ENCODE measurements at regions not wholly inside any gene's neighbourhood (a gene's known extent, or its start where the extent isn't known, plus 50 kb on each side); places are given as distances from the start of the nearest gene placed in this dataset.

DNA sequence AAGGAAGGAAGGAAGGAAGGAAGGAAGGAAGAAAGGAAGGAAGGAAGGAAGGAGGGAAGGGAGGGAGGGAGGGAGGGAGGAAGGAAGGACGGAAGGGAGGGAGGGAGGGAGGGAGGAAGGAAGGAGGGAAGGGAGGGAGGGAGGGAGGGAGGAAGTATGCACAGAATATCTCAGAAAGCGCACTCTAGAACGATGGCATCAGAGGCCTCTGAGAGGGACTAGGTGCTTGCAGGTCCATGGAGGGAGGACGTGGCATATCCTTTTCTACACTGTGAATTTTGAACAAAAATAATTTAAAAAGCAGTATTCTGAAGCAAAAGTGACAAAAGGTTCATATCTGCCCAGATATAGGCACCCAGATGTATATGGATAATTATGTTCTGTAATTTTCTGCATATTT, 65.5 kb downstream of the SYF2 start:
- Histone ChIP-seq H3K4me2 (replicated peaks; ENCODE audit: extremely low read depth, low read length, poor library complexity, severe bottlenecking) (no peak overlapping the region), H3K4me3 (replicated peaks in 1 of 3; ENCODE audit: low read depth in 2 of 3, low read length in 3 of 3) (no peak overlapping the region), H3K27ac (ENCODE audit: low read depth in 1 of 2, low read length in 2 of 2) (no peak overlapping the region), H3K4me1 (ENCODE audit: control insufficient read depth in 1 of 2, insufficient read depth in 2 of 2, low read length in 2 of 2) (no peaks in the 10 kb centered on the region), H3K9me3 (replicated peaks in 1 of 2; ENCODE audit: control insufficient read depth in 1 of 2, insufficient read depth in 1 of 2, low read length in 2 of 2) (no peaks in the 10 kb centered on the region), H3K27me3 (ENCODE audit: control insufficient read depth in 2 of 2, insufficient read depth in 2 of 2, low read length in 2 of 2) (no peaks in the 10 kb centered on the region), H4K20me1 (ENCODE audit: insufficient read depth, low read length) (no peaks in the 10 kb centered on the region), H2AFZ (ENCODE audit: insufficient read depth, low read depth, low read length, poor library complexity, severe bottlenecking) (no peak overlapping the region), H3K36me3 (replicated peaks in 1 of 2; ENCODE audit: control insufficient read depth in 1 of 2, insufficient read depth in 2 of 2, low read length in 2 of 2) (no peaks in the 10 kb centered on the region), H3K79me2 (ENCODE audit: insufficient read depth, low read length) (no peaks in the 10 kb centered on the region), H3K9ac (ENCODE audit: insufficient read depth, low read length, poor library complexity, severe bottlenecking) (no peak overlapping the region)
- intact Hi-C loops (cut with micrococcal nuclease): no loop called here
- Mint-ChIP-seq H3K4me3 (no peak overlapping the region), H3K27me3 (ENCODE audit: low read depth in 3 of 3) (peaks cover 0 to 3% (median 0%) of the 10 kb centered on the region in 3 donors), H3K9me3 (peaks cover 0 to 11% (median 4%) of the 10 kb centered on the region in 7 donors), H3K4me1 (no peaks in the 10 kb centered on the region), H3K27ac (no peak overlapping the region), H3K36me3 (no peaks in the 10 kb centered on the region)
- DNase-seq: no peak
- 100% methylated on average over 1 of the region's 4 CpGs for WGBS (ENCODE audit: insufficient coverage)
- TF ChIP-seq, protein P1, sequence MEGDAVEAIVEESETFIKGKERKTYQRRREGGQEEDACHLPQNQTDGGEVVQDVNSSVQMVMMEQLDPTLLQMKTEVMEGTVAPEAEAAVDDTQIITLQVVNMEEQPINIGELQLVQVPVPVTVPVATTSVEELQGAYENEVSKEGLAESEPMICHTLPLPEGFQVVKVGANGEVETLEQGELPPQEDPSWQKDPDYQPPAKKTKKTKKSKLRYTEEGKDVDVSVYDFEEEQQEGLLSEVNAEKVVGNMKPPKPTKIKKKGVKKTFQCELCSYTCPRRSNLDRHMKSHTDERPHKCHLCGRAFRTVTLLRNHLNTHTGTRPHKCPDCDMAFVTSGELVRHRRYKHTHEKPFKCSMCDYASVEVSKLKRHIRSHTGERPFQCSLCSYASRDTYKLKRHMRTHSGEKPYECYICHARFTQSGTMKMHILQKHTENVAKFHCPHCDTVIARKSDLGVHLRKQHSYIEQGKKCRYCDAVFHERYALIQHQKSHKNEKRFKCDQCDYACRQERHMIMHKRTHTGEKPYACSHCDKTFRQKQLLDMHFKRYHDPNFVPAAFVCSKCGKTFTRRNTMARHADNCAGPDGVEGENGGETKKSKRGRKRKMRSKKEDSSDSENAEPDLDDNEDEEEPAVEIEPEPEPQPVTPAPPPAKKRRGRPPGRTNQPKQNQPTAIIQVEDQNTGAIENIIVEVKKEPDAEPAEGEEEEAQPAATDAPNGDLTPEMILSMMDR (IDR thresholded peaks at IDR 0.05): no peak

- DNase-seq: no peak
- no peak overlapping the region for H3K4me3 Mint-ChIP-seq
- intact Hi-C loops (cut with micrococcal nuclease): no loop called here
- peaks cover 2 to 6% (median 3%) of the 10 kb centered on the region in 3 donors for H3K27me3 Mint-ChIP-seq (ENCODE audit: low read depth in 3 of 3)
- Histone ChIP-seq H3K4me2 (replicated peaks; ENCODE audit: extremely low read depth, low read length, poor library complexity, severe bottlenecking) (no peak overlapping the region), H2AFZ (ENCODE audit: insufficient read depth, low read depth, low read length, poor library complexity, severe bottlenecking) (no peak overlapping the region), H3K4me1 (ENCODE audit: control insufficient read depth in 1 of 2, insufficient read depth in 2 of 2, low read length in 2 of 2) (no peaks in the 10 kb centered on the region), H3K27me3 (ENCODE audit: control insufficient read depth in 2 of 2, insufficient read depth in 2 of 2, low read length in 2 of 2) (no peaks in the 10 kb centered on the region), H4K20me1 (ENCODE audit: insufficient read depth, low read length) (no peaks in the 10 kb centered on the region), H3K9me3 (replicated peaks in 1 of 2; ENCODE audit: control insufficient read depth in 1 of 2, insufficient read depth in 1 of 2, low read length in 2 of 2) (no peaks in the 10 kb centered on the region), H3K4me3 (replicated peaks in 1 of 3; ENCODE audit: low read depth in 2 of 3, low read length in 3 of 3) (no peak overlapping the region), H3K27ac (ENCODE audit: low read depth in 1 of 2, low read length in 2 of 2) (no peak overlapping the region), H3K36me3 (replicated peaks in 1 of 2; ENCODE audit: control insufficient read depth in 1 of 2, insufficient read depth in 2 of 2, low read length in 2 of 2) (no peaks in the 10 kb centered on the region), H3K79me2 (ENCODE audit: insufficient read depth, low read length) (no peaks in the 10 kb centered on the region), H3K9ac (ENCODE audit: insufficient read depth, low read length, poor library complexity, severe bottlenecking) (no peak overlapping the region)
- WGBS (ENCODE audit: insufficient coverage): 100% methylated on average over 2 of the region's 2 CpGs
- peaks cover 0 to 11% (median 6%) of the 10 kb centered on the region in 7 donors for H3K9me3 Mint-ChIP-seq
- TF ChIP-seq, protein P1 (IDR thresholded peaks at IDR 0.05): no peak
- no peaks in the 10 kb centered on the region for H3K4me1 Mint-ChIP-seq
- no peak overlapping the region for H3K27ac Mint-ChIP-seq
- no peaks in the 10 kb centered on the region for H3K36me3 Mint-ChIP-seq
These were observed 68.3 kb downstream of the SYF2 start for GRCh38 chr1:25163986-25164385.
